ENCODE measurements at regions not wholly inside any gene's neighbourhood (a gene's known extent, or its start where the extent isn't known, plus 50 kb on each side); places are given as distances from the start of the nearest gene placed in this dataset.

GRCh38 chr13:105333416-105333815 lies 1202.0 kb downstream of the EFNB2 start:
- no peaks in the 10 kb centered on the region for H4K20me1 ChIP-seq (ENCODE audit: low read length)
- ATAC-seq (no peak), DNase-seq (no peak)
- H3K4me3 ChIP-seq (ENCODE audit: low read length) = no peak overlapping the region
- H3K4me1 ChIP-seq (ENCODE audit: insufficient read depth, low read length) = no peaks in the 10 kb centered on the region
- H3K9ac ChIP-seq (ENCODE audit: low read length) = no peak overlapping the region
- POLR2A ChIA-PET (ENCODE audit: unreplicated experiment) = no interaction called here
- no peak overlapping the region for H3K4me2 ChIP-seq (ENCODE audit: low read length)
- CTCF ChIA-PET = no interaction called here
- H3K27me3 ChIP-seq (ENCODE audit: low read length) = no peaks in the 10 kb centered on the region
- no peak overlapping the region for H2AFZ ChIP-seq (ENCODE audit: low read length)
- no peaks in the 10 kb centered on the region for H3K9me3 ChIP-seq (ENCODE audit: low read length)
- H3K9me2 ChIP-seq (replicated peaks; ENCODE audit: low read length) = no peaks in the 10 kb centered on the region
- no peaks in the 10 kb centered on the region for H3K36me3 ChIP-seq (ENCODE audit: low read depth, low read length)
- no peak overlapping the region for H3K27ac ChIP-seq (ENCODE audit: low read length)
- no peaks in the 10 kb centered on the region for H3F3A ChIP-seq (ENCODE audit: low read length, unreplicated experiment)
- H3K79me2 ChIP-seq (ENCODE audit: low read length) = no peaks in the 10 kb centered on the region
- BruUV-seq (replicated peaks) = no TSS peak
- intact Hi-C loops (cut with micrococcal nuclease) = no loop called here
- TF ChIP-seq EZH2 (IDR thresholded peaks at IDR 0.05; ENCODE audit: low read length, unreplicated experiment) = no peak
- no peak for TF ChIP-seq CTCF (conservative IDR thresholded peaks at IDR 0.05; ENCODE audit: low read depth, low read length)
- no peak for TF ChIP-seq EZH2phosphoT487 (IDR thresholded peaks at IDR 0.05; ENCODE audit: borderline replicate concordance, low read length)

- ChIA-PET POLR2A (ENCODE audit: unreplicated experiment) (no interaction called here), CTCF (no interaction called here)
- Histone ChIP-seq H3K9ac (ENCODE audit: low read length) (no peak overlapping the region), H3K4me3 (ENCODE audit: low read length) (no peak overlapping the region), H3K4me2 (ENCODE audit: low read length) (no peak overlapping the region), H4K20me1 (ENCODE audit: low read length) (no peaks in the 10 kb centered on the region), H2AFZ (ENCODE audit: low read length) (no peak overlapping the region), H3K27me3 (ENCODE audit: low read length) (no peaks in the 10 kb centered on the region), H3K79me2 (ENCODE audit: low read length) (no peaks in the 10 kb centered on the region), H3K36me3 (ENCODE audit: low read depth, low read length) (no peaks in the 10 kb centered on the region), H3K27ac (ENCODE audit: low read length) (no peak overlapping the region), H3K9me3 (ENCODE audit: low read length) (no peaks in the 10 kb centered on the region), H3F3A (ENCODE audit: low read length, unreplicated experiment) (no peaks in the 10 kb centered on the region), H3K9me2 (replicated peaks; ENCODE audit: low read length) (no peaks in the 10 kb centered on the region), H3K4me1 (ENCODE audit: insufficient read depth, low read length) (no peaks in the 10 kb centered on the region)
- TF ChIP-seq EZH2phosphoT487 (IDR thresholded peaks at IDR 0.05; ENCODE audit: borderline replicate concordance, low read length) (no peak), EZH2 (IDR thresholded peaks at IDR 0.05; ENCODE audit: low read length, unreplicated experiment) (no peak), CTCF (conservative IDR thresholded peaks at IDR 0.05; ENCODE audit: low read depth, low read length) (no peak)
- BruUV-seq (replicated peaks) = no TSS peak
- intact Hi-C loops (cut with micrococcal nuclease) = no loop called here
- ATAC-seq = no peak
- no peak for DNase-seq
These were observed 1206.1 kb downstream of the EFNB2 start for GRCh38 chr13:105329359-105329758.

GRCh38 chr13:105328212-105328611 lies 1207.2 kb downstream of the EFNB2 start:
- CTCF ChIA-PET = no interaction called here
- POLR2A ChIA-PET (ENCODE audit: unreplicated experiment) = no interaction called here
- TF ChIP-seq EZH2 (IDR thresholded peaks at IDR 0.05; ENCODE audit: low read length, unreplicated experiment) (no peak), CTCF (conservative IDR thresholded peaks at IDR 0.05; ENCODE audit: low read depth, low read length) (no peak), EZH2phosphoT487 (IDR thresholded peaks at IDR 0.05; ENCODE audit: borderline replicate concordance, low read length) (no peak)
- no TSS peak for BruUV-seq (replicated peaks)
- ATAC-seq (no peak), DNase-seq (no peak)
- Histone ChIP-seq H3K4me3 (ENCODE audit: low read length) (no peak overlapping the region), H3K79me2 (ENCODE audit: low read length) (no peaks in the 10 kb centered on the region), H3F3A (ENCODE audit: low read length, unreplicated experiment) (no peaks in the 10 kb centered on the region), H3K9ac (ENCODE audit: low read length) (no peak overlapping the region), H4K20me1 (ENCODE audit: low read length) (no peaks in the 10 kb centered on the region), H3K9me2 (replicated peaks; ENCODE audit: low read length) (no peaks in the 10 kb centered on the region), H3K27ac (ENCODE audit: low read length) (no peak overlapping the region), H3K27me3 (ENCODE audit: low read length) (no peaks in the 10 kb centered on the region), H3K4me1 (ENCODE audit: insufficient read depth, low read length) (no peaks in the 10 kb centered on the region), H3K36me3 (ENCODE audit: low read depth, low read length) (no peaks in the 10 kb centered on the region), H2AFZ (ENCODE audit: low read length) (no peak overlapping the region), H3K4me2 (ENCODE audit: low read length) (no peak overlapping the region), H3K9me3 (ENCODE audit: low read length) (no peaks in the 10 kb centered on the region)
- intact Hi-C loops (cut with micrococcal nuclease) = no loop called here
